GM19455 (cell line): ENCODE measurements at regions not wholly inside any gene's neighbourhood (a gene's known extent, or its start where the extent isn't known, plus 50 kb on each side); places are given as distances from the start of the nearest gene placed in this dataset.
"Not testable (repeated sequence)": the region's sequence is repeated elsewhere in the genome, so short reads cannot be mapped to it uniquely, and the experiment has no call there.

ENCODE experiments used
- ATAC-seq: cut with Tn5 transposase; IDR thresholded peaks from one replicate; pipeline ENCODE4 v1.9.1; 2021; ENCODE audit not compliant: unreplicated experiment

DNA sequence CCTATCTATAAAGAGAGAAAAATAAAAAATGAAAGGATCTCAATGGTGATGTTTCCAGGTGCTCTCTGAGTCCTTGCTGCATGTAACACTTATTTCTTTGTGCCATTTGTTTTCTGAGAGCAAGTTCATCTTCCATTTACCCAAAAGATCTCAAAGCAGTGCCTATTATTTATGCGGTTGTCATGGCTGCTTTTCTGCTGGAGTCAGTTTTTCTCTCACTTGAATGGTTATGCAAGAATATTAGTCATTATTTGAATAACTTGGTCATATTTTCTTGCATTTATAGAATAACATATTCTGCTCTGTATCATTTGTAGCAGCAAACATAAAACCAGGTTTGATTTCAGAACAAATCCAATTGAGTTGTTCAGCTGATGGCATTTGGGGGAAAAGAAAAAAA is 141.8 kb upstream of the G2E3 start:
- ATAC-seq: no peak

DNA sequence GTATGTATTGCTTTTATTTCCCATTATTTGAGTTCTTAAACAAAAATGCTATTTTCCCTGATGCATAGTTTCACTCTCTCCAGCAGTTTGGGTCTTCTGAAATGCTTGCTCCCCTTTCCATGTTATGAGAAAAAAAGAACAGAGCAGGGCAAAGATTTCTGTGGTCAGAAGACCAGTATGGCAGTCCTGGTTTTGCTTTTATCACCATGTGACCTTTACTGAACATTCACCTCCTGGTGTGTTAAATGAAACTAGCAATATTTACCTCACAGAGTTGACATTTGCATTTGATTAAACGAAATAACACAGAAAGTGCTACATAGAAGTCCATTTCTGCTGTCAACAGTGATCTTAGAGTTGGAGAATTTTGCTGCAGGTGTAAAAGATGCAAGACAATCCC is 141.0 kb upstream of the G2E3 start:
- ATAC-seq: no peak

DNA sequence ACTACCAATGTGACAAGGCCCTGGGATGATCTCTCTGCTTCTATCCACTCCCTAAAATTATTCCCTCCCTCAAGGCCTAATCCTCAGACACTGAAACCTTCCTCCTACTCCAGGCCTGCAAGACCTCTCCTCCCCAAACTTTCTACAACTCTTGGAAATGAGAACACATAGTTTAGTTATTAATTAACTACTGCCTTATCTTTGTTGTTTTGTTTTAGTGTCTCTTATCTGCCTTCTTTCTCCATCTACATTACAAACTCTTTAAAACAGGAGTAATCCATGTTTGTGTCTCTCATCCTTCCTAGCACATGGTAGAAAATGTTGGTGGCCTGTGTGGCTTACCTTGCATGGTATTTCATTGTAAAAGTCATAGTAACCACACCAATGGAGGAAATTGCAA is 139.9 kb upstream of the G2E3 start:
- ATAC-seq: no peak

DNA sequence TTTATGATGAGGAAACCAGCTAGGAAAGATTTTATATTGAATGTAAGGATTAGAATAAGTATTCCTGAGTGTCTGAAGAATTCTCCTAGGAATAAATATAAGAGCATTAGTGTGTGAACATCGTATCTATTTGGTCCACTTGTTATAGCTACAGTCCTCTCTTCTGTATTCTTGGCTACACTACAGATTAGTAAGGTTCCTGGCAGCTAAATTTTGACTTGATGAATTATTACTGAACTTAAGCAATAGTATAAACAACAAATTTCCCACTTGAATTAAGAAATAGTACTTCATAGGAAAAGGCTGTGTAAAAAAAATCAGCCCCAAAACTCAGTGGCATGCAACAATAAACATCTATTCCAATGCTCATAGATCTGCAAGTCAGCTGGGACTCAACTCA is 138.4 kb upstream of the G2E3 start:
- no peak for ATAC-seq

DNA sequence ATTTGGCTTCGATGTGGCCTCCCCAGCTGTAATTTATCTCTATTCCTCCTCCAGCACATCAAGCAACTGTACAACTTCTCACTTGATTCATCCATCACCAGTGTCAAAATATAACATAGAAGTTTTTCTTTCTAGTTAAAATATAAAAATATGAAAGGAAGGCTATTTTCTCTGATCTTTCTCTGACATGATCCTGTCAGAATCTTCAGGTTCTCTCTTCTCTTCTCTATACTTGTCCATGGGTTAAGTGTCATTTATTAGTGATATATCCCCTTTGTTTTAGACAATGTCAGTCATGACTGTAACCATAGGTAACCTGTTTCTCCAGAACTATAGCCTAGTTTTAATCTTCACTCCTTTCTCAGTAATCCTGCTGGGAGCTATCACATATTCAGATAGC is 132.5 kb upstream of the G2E3 start:
- no peak for ATAC-seq

DNA sequence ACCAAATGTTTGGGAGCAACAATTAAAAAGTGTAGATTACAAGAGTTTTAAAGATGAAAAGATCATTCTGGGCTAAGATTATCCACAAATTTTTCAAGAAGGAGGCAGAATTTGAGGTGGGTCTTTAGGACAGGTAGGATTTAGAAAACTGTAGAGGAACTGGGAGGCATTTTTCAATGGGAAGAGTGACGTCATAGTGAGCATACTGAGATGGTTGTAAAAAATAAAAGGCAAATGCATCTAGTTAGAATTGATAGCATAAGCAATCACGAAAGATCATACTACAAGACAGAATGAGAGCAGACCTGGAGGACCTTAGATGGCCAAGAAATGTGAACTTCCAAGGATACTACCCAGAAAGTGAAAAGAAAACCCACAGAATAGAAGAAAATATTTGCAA is 131.6 kb upstream of the G2E3 start:
- ATAC-seq: no peak

DNA sequence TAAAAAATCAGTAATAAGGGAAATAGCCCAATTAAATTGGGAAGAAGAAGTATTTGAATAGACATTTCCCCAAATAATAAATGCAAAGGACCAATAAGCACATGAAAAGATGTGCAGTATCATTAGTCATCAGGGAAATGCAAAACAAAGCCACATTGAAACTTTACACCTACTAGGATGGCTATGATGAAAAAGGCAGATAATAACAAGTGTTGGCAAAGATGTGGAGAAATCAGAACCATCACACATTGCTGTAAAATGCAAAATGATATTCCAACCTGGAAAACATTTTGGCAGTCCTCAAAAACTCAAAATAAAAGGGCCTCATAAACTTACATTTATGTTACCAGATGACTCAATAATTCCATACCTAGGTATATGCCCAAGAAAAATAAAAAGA is 131.1 kb upstream of the G2E3 start:
- ATAC-seq: no peak

DNA sequence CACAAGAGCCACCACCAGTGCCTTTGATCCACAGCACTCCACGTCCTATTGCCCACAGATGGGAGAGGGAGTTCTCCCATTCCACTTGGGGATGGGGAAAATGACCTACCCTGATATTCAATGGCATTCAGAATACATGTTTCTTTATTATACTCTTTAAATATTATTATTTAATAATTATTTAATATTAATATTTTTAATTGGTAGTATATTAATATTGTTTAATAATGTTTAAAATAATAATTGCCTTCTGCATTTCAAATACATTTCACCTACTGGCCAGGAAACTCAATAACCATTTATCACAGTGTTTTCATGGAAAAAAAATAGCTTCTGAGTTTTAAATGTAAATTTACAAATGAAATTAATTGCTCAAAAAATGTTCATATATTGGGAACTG is 127.4 kb upstream of the G2E3 start:
- ATAC-seq: no peak

DNA sequence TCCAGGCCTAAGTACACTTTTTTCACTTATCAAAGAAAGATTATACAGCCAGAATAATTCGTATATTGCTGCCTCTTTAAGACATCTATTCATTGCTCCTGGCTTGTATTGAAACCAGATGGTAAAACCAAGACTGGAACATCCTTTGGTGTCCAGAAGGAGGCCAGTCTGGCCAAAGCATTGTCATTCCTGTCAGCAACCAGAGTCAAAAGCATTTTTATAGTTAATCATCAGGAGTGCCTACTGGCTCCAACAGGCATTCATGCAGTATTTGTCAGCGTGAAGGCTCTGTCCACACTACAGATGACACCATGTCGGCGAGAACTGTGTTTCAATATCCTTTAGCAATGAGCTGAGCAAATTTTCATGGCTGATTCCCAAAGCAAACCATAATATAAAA is 118.0 kb upstream of the G2E3 start:
- no peak for ATAC-seq

DNA sequence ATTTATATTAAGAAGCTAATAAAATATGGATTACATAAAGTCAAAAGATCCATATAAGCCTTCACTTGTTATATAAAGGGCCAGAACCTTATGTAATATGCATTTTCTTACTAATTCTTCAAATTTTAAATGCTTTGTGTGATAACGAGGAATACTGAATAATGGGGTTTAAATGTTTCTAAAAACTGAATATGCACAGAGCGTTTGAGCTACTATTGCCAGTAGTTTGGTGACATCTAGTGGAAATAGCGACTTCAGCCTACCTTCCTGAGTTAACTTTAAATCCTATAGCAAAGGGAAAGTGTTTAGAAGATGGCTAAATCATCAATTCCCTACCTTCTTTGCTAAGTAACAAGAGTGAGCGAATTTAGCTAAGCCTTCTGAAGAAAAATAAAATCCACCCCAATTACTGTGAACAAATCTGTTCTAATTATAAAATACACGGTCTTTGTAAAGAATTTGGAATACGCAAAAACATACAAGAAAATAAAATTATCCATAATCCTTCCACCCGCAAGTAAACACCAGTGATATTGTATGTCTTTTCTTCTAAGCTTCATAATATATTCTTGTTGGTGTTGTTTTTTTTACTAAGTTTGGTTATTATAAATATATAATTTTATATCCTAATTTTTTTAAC is 115.5 kb upstream of the G2E3 start:
- ATAC-seq: no peak

DNA sequence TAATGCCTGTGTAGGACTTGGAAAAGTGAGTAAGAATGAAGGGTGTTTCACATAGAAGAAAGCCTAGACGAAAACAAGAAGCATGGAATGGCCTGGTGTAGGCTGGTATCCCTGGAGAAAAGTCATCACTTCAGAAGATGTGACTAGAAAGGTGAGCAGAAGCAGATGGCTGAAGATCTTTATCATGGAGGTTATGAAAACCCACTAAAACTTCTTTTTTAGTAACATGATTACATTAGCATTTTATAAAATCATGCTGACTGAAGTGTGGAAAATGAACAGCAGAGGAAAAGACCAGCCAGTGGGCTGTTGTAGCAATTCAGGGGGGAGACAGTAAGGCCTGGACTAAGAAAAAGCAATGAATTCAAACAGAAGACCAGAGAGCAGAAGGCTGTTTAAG is 114.5 kb upstream of the G2E3 start:
- no peak for ATAC-seq

DNA sequence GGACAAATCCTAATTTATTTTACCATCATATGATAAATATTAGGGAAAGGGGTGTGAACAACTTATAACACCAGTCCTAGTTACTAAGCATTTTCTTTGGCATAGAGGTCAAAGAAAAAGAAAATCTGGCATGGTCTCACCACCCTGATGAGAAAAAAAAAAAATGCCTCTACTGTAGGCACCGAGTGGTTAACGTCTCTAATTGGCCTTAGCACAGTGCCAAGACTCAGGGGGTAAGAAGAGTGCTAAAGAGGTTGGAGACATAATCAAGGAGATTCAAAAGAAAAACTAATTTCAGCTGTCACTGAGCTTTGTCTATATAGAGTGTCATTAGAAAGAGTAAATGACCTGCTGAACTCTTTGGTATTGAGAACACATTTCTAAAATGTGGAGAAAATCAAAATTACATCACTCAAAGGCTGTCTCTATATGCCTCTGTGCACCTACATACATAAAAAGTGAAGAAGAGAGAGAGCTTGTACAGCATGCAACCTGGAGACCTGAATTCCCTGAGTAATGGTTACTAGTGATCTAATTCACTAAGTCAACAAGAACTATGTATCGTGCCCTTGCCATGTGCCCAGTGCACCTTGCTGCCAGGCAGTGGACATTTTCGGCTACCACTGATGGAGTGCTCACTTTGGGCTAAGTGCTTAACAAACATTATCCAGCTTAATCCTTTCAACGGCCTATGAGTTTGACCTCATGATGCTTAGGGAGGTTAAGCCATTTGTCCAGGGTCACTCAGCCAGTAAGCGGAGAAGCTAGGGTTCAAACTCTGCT is 113.8 kb upstream of the G2E3 start:
- ATAC-seq: no peak

DNA sequence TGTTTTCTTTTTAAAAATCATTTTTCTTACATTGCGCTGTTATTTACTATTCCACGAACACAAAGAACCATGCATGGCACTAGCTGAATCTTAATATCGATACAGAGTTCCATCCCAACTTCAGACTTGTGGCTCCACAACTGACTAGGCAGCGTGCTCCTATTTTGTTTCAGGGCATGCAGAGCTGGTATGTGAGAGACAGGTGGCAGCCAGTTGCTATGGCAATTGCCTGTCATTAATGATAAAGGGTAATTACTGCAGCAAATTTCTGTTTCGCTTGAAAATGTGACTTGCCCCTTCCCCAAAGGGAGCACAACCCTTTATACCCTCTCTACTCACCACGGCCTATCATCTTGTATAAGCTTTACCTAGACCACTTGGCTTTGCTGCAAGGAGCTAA is 113.1 kb upstream of the G2E3 start:
- no peak for ATAC-seq

DNA sequence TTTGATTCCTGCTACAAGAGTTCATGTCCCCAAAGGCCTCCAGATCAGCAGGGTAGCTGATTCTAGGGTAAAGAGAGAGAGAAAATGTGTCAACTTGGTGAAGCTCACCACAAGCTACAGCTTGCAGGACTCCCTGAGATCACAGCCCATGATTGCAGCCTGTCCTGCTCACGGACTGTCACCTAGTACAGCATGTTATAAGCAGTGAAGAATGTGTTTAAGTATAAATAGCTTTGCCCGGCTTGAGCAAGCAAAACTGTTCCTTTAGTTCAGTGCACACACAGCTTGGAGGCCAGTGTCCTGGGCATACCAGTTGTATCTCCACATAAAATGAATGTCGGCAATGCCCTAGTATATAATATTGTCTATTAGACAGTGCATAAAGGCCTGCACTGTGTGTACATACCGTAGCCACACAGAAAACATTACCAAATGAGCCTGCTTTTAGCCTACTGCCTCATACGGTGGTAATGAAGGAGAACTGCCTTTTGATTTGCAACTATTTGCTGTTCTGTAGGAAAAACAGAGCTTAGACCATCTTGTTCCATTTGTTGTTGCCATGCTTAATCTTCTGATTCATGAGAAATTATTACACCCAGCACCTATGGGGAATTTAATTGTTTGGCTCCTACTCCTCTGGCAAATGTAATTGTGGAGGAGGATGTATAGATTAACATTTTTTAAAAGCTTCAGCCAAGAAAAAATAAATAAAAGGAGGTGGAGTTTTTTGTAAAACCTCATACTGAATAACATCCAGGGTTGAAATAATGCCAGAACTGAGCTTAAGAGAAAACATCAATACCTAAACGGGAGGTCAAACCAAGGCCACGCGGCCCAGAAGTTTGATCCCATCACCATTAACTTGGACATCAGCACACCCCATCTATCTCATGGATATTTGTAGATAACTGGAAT is 108.1 kb upstream of the G2E3 start:
- no peak for ATAC-seq

DNA sequence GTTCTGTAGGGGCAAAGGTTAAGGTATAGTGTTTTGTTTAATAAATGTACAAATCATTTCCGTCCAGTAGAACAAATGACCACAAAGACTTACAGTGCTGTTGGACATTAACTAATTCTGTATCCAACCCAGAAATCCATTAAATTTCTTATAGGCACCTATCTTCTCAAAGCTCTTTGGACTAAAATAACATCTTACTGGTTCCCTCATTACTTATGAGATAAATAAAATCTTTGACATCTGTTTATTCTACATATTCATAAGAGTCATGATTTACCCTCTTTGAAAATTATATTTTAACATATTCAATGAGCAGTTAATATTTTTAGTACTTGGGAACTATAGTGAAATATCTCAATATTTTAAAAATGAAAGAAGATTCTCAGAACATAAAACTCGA is 102.7 kb upstream of the G2E3 start:
- ATAC-seq: no peak

DNA sequence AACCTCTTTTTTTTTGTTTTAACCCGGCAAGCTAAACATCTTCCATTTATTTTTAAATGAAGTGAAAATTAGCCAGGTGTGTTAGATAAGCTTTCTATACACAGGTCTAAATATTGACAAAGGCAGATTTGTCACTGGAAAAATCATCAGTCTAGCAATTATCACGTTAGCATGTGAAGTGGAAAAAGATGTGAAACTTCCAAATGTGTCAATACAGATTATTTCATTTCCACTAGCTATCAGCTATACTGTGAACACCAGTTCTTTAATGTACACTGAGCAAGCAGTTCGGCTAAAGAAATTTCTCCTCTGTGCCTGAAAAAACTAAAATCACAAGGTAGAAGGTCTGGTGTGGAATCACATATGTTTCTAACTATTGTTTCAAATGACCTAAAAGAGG is 96.6 kb upstream of the G2E3 start:
- no peak for ATAC-seq

DNA sequence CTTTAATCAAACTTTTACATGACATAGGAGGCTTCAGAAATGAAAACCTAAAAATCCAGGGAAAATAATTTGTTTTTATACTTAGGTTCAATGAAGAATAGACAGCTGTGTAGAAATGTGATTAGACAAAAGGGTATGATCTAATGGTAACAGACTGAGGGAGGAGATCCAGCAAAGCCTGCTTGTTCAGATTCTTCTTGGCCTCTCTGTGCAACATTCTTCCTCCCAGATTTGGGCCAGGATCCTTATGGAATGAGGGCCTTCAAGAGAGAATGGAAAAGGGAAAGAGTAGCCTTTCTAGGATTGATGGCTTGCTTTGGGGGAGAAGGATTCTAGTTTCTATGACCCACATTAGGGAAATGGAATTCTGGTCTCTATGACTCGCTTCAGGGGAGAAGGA is 94.5 kb upstream of the G2E3 start:
- ATAC-seq: no peak

DNA sequence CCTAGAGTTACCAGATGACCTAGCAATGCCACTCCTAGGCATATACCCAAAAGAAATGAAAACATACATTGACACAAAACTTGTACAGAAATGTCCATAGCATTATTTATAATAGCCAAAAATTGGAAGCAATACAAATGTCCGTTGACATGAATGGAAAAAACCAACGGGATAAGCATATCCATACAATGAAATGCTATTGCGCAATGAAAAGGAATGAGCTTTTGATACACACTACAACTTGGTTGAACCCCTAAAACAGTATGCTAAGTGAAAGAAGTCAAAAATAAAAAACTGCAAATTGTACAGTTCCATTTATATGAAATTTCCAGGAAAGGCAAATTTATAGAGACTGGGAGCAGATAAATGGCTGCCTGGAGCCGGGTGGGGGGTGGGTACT is 90.6 kb upstream of the G2E3 start:
- no peak for ATAC-seq

DNA sequence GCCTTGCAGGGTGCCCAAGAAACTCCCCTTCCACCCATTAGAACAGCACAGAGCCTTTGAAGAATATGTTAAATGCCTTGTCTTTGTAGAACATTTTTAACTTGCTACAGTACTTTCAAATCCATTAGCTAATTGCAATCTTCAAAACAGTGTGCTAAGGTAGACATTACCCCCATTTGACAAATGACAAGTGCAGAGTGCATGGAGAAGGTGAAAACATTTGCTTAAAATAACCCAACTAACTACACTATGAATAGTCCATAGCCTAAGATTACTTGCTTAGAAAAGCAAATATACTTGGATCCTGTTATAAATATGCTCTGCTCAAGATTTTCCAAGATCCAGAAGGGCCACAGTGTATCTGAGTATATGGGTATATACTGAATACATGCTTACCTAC is 87.0 kb upstream of the G2E3 start:
- ATAC-seq: no peak

DNA sequence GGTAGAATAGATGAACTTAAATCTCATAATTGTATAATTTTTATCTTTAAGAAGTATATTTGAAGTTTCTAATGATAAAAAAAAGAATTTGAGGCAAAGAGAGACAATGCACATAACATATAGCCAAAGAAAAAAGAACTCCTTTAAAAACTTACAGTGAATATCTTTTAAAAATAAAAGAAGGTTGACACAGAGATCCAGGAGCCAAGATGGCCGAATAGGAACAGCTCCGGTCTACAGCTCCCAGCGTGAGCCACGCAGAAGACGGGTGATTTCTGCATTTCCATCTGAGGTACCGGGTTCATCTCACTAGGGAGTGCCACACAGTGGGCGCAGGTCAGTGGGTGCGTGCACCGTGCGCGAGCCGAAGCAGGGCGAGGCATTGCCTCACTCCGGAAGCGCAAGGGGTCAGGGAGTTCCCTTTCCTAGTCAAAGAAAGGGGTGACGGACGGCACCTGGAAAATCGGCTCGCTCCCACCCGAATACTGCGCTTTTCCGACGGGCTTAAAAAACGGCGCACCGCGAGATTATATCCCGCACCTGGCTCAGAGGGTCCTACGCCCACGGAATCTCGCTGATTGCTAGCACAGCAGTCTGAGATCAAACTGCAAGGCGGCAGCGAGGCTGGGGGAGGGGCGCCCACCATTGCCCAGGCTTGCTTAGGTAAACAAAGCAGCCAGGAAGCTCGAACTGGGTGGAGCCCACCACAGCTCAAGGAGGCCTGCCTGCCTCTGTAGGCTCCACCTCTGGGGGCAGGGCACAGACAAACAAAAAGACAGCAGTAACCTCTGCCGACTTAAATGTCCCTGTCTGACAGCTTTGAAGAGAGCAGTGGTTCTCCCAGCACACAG is 84.9 kb upstream of the G2E3 start:
- ATAC-seq: not testable (repeated sequence)

DNA sequence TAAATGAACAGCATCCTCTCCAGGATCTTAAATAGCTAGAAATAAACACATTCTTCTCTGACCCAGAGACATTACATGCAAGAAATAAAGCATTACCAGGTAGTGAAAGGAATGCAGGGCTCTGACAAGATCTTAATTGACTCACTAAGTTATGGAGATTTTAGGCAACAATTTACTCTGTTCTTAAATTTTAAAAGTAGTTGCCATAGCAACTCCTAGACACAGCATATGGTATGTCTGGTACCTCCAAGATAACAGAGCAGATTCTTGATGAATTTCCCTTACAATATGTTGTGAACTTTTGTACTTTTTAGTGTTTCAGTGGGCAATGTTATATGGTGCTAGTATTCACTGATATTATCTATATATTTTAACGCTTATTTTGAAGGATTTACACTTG is 76.7 kb upstream of the G2E3 start:
- no peak for ATAC-seq
